ENCODE measurements at regions not wholly inside any gene's neighbourhood (a gene's known extent, or its start where the extent isn't known, plus 50 kb on each side); places are given as distances from the start of the nearest gene placed in this dataset.

- Histone ChIP-seq H3K9ac (ENCODE audit: low read depth in 2 of 2, low read length in 2 of 2) (no peak overlapping the region), H3K36me3 (no peaks in the 10 kb centered on the region), H3K27me3 (no peaks in the 10 kb centered on the region), H3K27ac (no peak overlapping the region), H3K4me1 (no peaks in the 10 kb centered on the region), H3K4me3 (no peak overlapping the region), H3K9me3 (no peaks in the 10 kb centered on the region)
- TF ChIP-seq, protein P1, sequence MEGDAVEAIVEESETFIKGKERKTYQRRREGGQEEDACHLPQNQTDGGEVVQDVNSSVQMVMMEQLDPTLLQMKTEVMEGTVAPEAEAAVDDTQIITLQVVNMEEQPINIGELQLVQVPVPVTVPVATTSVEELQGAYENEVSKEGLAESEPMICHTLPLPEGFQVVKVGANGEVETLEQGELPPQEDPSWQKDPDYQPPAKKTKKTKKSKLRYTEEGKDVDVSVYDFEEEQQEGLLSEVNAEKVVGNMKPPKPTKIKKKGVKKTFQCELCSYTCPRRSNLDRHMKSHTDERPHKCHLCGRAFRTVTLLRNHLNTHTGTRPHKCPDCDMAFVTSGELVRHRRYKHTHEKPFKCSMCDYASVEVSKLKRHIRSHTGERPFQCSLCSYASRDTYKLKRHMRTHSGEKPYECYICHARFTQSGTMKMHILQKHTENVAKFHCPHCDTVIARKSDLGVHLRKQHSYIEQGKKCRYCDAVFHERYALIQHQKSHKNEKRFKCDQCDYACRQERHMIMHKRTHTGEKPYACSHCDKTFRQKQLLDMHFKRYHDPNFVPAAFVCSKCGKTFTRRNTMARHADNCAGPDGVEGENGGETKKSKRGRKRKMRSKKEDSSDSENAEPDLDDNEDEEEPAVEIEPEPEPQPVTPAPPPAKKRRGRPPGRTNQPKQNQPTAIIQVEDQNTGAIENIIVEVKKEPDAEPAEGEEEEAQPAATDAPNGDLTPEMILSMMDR (IDR thresholded peaks at IDR 0.05), result no peak
- intact Hi-C loops (cut with DNase I), result no loop called here
- no peak for DNase-seq
These were observed 322.9 kb upstream of the ZC3H12C start for GRCh38 chr11:109770323-109770722.

- Histone ChIP-seq H3K4me1 (no peaks in the 10 kb centered on the region), H3K27me3 (no peaks in the 10 kb centered on the region), H3K9me3 (no peaks in the 10 kb centered on the region), H3K9ac (ENCODE audit: low read depth in 2 of 2, low read length in 2 of 2) (no peak overlapping the region), H3K4me3 (no peak overlapping the region), H3K27ac (no peak overlapping the region), H3K36me3 (no peaks in the 10 kb centered on the region)
- intact Hi-C loops (cut with DNase I), result no loop called here
- TF ChIP-seq, protein P1 (IDR thresholded peaks at IDR 0.05), result no peak
- no peak for DNase-seq
These were observed 320.3 kb upstream of the ZC3H12C start for GRCh38 chr11:109772892-109773291.

- Histone ChIP-seq H3K36me3 (no peaks in the 10 kb centered on the region), H3K27me3 (no peaks in the 10 kb centered on the region), H3K4me3 (no peak overlapping the region), H3K9me3 (no peaks in the 10 kb centered on the region), H3K4me1 (no peaks in the 10 kb centered on the region), H3K9ac (ENCODE audit: low read depth in 2 of 2, low read length in 2 of 2) (no peak overlapping the region), H3K27ac (no peak overlapping the region)
- intact Hi-C loops (cut with DNase I), result no loop called here
- no peak for DNase-seq
- TF ChIP-seq, protein P1 (IDR thresholded peaks at IDR 0.05), result no peak
These were observed 317.5 kb upstream of the ZC3H12C start for GRCh38 chr11:109775686-109776085.

DNA sequence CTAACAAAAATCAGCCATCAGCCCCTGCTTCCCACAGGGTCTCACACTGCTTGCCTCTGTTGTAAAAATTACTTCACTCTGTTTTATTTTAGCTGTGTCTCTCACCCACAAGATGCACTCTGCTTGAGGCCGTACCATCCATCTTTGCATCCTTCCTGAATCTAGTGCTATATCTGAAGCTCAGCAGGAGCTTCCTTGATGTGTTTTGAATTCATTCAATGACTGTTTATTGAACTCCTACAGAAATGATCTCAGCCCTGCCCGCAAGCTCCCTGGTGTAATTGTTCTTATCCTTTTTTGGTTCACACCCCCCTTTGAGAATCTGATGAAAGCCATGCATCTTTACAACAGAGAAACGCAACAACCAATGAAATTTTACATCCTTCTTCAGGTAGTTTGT, 310.2 kb upstream of the ZC3H12C start:
- H3K36me3 ChIP-seq, result no peaks in the 10 kb centered on the region
- no peaks in the 10 kb centered on the region for H3K9me3 ChIP-seq
- H3K4me3 ChIP-seq, result no peak overlapping the region
- intact Hi-C loops (cut with DNase I), result no loop called here
- no peaks in the 10 kb centered on the region for H3K27me3 ChIP-seq
- no peaks in the 10 kb centered on the region for H3K4me1 ChIP-seq
- TF ChIP-seq, protein P1 (IDR thresholded peaks at IDR 0.05), result no peak
- no peak for DNase-seq
- no peak overlapping the region for H3K27ac ChIP-seq
- H3K9ac ChIP-seq (ENCODE audit: low read depth in 2 of 2, low read length in 2 of 2), result no peak overlapping the region

- Histone ChIP-seq H3K4me1 (no peaks in the 10 kb centered on the region), H3K9me3 (no peaks in the 10 kb centered on the region), H3K4me3 (no peak overlapping the region), H3K36me3 (no peaks in the 10 kb centered on the region), H3K27me3 (no peaks in the 10 kb centered on the region), H3K9ac (ENCODE audit: low read depth in 2 of 2, low read length in 2 of 2) (no peak overlapping the region), H3K27ac (no peak overlapping the region)
- TF ChIP-seq, protein P1 (IDR thresholded peaks at IDR 0.05), result no peak
- no peak for DNase-seq
- intact Hi-C loops (cut with DNase I), result no loop called here
These were observed 309.4 kb upstream of the ZC3H12C start for GRCh38 chr11:109783840-109784239.

DNA sequence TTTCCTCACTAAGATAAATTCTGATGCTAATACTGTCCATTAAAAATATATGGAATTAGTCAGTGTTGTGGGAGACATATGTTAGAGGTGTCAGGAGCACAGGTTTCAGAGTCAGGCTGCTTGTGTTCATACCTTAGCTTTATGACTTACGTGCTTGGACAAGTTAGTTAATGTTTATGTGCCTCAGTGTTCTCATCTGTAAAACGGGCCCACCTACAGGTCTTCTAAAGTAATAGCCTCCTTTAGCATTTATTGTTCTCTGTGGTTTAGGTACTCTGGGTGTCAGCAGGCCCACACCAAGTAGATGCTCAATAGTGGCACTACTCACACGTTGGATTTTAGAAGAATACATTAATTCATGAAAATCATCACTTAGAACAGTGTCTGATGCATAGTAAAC, 308.7 kb upstream of the ZC3H12C start:
- TF ChIP-seq, protein P1 (IDR thresholded peaks at IDR 0.05), result no peak
- Histone ChIP-seq H3K27ac (no peak overlapping the region), H3K9ac (ENCODE audit: low read depth in 2 of 2, low read length in 2 of 2) (no peak overlapping the region), H3K27me3 (no peaks in the 10 kb centered on the region), H3K9me3 (no peaks in the 10 kb centered on the region), H3K36me3 (no peaks in the 10 kb centered on the region), H3K4me1 (no peaks in the 10 kb centered on the region), H3K4me3 (no peak overlapping the region)
- no peak for DNase-seq
- intact Hi-C loops (cut with DNase I), result no loop called here
